GM21528 (cell line): ENCODE measurements at regions not wholly inside any gene's neighbourhood (a gene's known extent, or its start where the extent isn't known, plus 50 kb on each side); places are given as distances from the start of the nearest gene placed in this dataset.

Experiments
- ATAC-seq: cut with Tn5 transposase; IDR thresholded peaks from one replicate; pipeline ENCODE4 v1.9.1; 2021; ENCODE audit warnings: mild to moderate bottlenecking, moderate library complexity; ENCODE audit not compliant: unreplicated experiment, low FRiP score

DNA sequence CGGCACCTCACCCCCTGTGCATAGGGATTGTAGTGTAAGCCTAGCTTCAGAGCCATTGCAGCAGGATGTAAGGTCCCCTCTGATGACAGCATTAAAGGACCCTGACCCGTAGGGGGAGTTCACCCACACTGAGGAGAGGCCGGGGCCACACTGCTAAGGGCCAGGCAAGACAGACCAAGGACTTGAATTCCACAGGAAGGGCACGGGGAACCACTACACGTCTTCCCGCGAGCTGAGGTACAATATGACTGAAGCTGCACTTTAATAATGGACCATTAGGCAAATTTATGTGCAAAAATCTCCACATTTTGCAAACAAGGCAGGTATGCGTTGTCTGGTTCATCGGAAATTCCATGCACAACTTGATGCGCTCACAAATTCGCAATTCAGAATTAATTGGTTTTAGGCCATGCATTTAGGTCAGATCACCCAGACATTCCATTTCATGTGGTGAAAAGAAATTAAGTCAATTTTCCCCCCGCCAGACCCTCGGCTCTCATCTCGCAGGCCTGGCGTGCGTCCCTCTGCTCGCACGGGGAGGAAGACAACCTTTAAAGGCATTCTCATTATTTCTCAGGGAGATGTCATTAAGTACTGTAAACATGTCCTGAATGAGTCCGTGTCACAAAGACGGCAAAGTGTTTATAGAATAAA, 111.8 kb downstream of the FOXA2 start:
- ATAC-seq = no peak

DNA sequence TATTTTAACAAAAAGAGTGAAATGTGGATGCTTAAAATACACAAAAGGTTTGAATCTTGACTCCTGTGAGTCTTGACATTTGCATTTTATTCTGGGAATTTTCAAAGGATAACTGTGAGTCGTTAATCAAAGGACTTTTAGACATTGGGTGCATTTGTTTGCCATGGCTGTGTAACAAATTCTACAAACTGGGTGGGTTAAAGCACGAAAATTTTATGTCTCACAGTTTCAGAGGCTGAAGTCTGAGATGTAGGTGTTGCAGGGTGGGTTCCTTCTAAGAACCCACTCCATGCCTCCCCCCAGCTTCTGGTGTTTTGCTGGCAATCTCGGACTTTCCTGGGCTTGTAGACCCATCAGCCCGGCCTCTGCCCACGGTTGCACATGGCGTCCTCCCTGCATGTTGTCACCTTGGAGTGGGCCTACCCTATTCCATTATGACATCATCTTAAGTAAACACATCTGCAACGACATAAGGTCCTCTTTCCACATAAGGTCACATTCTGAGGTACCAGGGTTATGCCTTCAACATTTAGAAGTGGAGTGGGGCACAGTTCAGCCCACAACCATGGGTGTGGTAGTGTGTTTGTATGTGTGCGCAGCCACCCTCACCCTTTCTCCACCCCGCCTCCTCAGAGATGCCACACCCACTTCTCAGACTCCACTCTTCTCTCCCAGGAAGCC, 113.1 kb downstream of the FOXA2 start:
- no peak for ATAC-seq

DNA sequence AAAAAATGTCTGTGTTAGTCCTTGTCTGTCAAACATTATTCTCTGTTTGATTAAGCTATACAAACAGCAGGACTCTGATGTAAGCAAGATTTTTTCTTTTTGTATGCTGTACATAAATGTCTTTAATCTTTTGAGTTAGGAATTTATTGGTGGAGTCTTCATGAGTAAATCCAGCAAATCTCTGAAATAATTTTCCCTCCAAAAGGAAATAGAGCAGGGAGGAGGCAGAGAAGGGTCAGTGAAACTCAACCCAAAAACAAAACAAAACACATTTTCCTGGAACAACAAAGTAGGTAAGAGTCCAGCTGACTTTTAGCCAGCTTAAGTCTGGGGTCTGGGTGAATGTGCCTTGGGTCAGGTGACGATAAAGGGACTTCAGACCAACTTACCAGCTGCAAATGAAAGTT, 113.7 kb downstream of the FOXA2 start:
- no peak for ATAC-seq

DNA sequence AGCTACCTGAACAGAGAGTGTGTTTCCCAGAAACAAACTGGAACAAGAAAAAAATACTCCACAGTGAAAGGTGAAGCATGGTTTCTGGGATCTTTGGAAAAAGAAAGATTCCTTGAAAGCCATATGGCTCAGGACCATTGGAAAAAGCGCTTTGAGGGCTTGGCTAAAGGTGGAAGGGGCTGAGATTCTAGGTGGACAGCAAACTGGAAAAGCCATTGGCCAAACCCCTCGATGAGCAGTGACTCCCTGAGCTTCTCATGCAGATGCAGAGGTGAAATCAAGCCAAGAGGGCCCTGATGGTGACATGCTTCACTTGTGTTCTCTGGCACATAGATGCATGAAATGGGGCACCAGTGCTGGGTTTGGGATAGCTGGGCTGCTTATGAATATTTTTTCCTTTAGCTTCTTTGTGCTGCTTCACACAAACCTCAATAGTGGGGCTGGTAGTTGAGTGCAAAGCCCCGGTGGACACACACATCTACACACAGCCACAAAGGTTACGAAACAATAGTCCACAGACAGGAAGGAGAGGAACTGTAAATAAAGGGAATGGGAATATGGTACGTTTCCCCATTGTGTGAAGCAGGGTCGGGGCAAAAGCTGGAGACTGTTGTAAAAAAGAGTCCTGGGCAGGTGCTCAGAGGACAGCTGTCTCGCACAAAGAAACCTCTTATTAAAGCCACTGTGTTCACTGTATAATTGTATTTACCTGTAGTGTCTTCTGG, 117.8 kb downstream of the FOXA2 start:
- no peak for ATAC-seq

DNA sequence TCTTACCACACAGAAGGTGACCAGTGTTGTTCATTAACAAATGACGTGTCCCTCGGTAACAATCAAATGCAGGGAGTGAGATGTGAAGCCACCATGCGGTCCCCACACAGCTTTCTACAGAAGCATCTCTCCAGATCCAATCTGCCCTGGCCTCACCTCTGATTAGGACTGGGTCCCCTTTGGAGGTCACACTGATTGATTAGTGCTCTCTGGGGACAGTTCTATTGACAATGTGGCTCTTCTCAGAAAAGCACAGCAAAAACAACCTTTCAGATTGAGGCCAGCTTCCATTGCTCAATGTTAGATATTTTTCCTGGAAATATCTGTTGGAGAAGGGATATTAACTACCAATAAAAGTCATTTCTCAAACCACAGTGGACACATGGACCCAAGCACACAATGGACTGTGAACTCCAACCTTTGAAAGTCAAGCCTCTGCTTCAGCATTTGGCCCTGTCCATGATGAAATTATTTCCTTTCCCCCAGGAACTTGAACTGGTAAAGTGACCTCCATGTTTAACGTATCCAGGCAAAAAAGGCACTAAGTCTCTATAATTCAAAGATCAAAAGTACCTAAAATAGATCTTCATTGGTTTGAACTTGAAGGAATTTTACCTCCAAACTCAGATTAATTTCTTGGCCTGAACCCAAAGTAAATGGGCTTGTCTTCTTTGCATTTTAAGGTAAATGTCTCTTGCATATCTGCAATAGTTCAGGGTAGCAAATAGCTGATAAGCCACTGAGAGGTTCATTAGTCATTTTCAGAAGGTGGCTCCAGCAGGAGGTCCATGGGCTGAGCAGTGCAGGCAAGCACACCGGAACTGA, 118.5 kb downstream of the FOXA2 start:
- ATAC-seq = no peak

DNA sequence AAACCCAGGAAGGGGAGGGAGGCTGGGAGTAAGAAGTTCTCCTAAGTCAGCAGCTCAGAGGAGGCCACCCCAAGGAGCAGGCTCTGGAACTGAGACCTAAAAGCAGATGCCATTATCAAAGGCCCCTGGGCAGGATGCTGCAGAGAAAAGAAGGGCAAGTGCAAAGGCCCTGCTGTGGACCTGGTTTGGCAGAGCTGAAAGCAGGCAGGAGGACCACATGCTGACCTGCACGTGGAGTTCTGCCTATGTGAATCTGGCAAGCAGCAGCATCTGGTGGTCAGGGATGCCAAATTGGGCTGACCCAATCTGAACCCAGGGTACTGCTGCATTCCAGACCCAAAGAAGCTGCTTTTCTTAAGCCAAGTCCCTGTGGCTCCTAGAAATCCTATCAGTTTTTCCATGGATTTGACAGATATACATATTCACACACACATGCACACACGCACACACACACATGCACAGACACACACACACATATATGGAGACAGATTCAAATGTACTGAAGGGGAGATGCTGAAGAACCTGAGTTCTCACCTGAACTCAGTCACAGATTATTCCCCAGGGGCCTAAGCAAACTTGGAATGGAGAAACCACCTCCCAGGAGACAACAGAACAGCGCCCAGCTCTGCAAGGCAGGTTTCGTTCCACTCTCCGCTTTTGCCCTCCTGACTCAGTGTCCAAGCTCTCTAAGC, 119.9 kb downstream of the FOXA2 start:
- ATAC-seq = no peak

DNA sequence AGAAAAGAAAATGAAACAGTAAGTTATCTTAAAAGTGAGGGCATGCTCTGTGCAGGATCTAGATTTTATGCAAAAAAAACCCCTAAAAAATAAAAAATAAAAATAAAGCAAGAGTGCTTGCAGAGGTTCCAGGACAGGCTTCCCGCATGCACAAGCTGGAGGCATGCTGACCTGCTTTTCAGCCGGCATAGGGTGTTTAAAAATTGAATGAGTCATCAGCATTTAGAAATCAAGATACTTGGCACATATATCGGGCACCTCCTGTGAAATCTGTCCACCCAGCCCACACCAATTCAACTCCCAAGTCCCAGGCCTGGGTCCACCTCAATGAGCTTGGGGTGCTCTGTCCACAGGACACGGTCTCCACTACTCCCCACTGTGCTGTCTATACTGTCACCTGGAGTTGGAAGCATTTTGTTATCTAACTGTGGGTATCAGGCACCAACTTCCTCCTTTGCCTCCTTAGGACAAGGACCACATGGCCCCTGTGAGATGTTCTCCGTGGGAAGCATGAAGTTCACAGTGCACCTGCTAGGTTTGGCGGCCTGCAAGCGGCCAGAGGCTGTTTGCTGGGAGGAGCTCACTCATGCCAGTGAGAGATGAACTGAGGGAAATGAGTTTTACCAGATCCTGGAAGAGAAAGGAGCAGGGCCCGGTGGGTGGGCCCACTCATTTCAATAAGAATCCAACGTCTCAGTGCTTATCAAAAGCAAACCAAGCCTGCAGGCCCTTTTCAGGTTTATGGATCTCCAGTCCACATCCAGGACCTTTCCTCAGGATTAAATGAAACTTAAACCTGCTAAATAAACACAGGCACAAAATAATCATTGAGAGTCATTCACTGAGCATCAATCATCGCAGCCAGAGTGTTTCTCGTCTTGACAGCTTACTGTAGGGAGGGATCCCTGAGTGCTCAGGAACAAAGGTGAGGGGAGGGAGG, 121.1 kb downstream of the FOXA2 start:
- no peak for ATAC-seq

DNA sequence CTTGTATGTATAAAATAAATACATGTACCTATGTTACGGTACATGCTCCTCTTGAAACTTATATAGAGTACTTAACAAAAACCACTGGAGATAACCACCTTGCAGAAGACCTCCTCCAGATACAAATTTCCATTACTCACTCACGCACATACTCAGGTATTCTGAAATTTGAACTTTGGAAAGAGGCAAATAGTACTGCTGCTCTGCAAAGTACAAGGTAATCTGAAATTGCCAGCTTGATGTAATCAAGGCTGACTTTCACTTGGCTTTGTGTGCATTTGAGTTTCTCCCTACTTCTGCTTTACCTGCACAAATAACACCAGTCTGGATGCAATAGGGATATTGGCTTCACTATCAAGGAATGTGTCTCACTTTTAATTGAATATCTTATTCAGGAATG, 123.6 kb downstream of the FOXA2 start:
- no peak for ATAC-seq

DNA sequence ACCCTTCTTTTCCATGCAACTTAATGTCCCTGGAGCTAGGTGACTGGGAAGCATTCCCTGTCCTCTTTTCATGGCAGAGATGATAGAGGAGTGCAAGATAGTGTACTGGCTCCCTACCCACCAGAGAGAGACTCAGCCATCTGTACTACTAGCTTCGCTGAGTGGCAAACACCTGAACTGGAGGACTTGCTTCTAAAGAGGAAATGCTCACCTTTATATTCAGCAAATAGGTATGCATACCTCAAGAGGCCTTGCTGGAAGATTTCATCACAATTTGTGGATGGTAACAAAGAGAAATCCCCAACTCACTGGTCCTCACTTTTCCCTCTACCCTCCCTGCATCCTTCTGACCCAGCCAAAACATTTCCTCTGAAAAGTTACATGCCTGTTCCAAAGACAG, 124.1 kb downstream of the FOXA2 start:
- no peak for ATAC-seq

DNA sequence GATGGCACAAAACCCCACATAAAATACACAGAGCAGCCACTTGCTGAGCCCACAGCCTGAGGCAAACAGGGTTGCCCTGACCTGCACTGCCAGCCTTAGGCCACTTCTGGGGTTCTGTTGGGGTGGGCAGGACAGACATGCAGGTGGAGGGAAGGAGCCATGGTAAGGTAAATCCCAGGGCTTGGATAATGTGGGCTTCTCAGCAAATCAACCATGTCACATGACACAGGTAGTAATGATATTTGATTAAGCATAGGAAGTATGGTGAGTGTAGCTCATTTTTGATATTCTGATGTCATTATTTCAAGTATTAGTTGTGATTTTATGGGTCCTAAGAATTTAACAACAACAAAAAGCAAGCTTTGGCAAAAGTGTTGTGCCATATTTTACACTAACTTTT, 124.6 kb downstream of the FOXA2 start:
- no peak for ATAC-seq

DNA sequence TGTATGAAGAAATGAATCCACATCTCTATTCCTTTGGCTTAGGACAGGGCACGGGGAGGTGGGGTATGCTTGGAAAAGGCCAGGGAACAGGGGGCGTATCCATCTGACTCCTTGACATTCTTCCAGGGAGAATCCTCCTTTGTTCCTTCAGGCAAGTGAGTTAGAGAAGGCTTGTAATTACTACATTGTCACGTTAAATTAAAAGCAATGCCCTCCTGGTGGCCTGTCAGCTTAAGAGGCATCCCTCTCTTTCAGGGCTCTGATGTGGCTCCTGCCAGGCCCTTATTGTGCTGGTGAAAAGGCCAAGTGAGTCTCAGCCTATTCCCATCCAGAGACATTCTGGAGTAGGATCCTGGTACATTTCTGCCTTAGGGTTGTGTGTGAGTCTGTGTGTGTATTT, 128.3 kb downstream of the FOXA2 start:
- no peak for ATAC-seq

DNA sequence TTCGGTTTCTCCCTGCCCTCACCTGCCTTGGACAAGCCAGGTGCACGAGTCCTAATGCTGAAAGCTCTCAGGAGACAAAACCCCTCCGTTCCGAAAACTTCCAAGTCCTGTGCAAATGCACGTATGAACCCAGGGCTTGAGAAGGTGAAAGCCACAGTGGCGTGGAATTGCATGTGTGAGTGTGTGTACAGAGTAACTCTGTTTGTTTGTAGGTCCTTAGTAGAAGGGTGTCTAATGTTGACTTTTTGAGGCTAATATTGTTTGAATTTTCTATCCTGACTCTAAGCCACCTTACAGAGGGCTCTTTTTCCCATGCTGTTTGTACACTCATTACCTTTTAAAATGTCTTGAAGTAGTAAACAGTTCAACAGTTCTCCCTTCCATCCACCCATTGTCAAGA, 129.1 kb downstream of the FOXA2 start:
- no peak for ATAC-seq

DNA sequence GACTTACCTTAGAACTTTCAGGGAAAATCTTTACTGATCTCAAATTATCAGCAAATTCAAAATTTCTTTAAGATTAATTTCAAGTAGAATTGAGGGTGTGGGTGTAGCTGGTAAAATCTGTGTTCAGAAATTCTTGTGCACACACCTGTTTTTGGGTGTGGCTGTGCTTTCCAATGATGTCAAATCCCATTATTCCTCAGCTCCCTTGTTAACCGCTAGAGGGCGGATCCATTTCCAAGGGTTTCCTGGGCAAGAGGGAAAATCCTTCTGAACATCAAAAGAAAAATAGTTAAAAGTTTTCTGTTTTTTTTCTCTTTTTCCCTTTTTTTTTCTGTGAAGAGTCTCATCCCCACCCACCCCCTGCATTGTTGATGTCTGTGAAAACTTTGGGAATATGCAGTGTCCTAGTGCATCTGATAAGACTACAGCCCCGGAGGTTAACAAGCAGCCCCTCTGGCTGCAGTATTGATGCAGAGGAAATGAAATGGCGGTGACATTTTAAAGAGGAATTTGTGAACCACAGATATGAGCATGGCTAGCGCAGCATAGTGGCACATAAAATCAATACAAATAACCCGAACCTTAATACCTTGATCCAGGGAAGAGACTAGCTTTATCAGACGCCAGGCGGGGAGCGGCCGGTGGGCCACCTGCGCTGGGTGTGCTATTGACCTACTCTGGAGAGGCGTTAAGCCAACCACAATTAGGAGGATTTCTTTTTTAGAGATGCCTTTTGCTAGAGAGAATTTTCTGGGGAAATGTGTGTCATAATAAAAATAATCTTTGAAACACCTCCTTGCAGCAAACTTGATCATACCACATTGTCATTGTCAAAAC, 130.9 kb downstream of the FOXA2 start:
- no peak for ATAC-seq

DNA sequence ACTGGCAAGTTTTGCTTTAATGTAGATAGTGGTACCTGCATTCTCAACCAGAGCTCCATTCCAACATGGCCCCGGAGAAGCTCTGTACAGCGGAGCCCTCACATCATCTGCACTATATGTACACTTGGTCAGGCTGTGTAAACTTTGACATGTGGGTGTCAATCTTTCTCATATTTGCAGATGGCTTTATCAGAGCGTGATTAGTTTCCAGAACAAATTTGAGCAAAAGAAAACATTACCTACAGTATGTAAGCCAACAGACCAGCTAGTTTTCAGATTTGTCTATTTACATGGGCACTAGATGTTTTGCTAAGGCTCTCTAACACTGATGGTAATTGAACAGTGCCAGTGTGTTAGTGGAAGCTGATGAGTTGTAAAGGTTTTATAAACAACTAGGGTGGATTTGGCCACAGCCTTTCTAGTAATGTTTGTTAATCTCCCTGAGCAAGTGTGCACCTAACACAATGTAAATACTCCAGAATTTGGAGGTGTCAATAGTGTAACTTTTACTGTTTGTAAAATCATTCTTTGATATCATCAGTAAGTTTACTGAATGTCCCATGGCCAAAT, 131.8 kb downstream of the FOXA2 start:
- no peak for ATAC-seq

DNA sequence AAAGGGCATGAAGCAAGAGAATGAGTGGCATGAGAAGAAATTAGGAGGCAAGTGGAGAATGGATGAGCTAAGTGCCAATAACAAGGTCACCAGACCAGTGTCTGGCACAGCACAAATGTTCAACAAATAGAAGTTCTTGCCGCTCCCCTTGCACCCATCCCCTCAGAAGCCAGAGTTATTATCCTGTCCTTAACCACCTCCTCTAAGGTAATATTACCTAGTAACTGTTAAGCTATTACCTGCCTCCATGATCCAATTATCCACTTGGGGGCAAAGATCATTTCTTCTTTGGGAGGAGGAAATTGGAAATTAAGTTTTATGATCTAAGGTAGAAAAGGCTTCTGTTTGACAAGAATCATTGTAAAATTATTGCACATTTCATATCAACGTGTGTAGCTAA, 133.8 kb downstream of the FOXA2 start:
- no peak for ATAC-seq

DNA sequence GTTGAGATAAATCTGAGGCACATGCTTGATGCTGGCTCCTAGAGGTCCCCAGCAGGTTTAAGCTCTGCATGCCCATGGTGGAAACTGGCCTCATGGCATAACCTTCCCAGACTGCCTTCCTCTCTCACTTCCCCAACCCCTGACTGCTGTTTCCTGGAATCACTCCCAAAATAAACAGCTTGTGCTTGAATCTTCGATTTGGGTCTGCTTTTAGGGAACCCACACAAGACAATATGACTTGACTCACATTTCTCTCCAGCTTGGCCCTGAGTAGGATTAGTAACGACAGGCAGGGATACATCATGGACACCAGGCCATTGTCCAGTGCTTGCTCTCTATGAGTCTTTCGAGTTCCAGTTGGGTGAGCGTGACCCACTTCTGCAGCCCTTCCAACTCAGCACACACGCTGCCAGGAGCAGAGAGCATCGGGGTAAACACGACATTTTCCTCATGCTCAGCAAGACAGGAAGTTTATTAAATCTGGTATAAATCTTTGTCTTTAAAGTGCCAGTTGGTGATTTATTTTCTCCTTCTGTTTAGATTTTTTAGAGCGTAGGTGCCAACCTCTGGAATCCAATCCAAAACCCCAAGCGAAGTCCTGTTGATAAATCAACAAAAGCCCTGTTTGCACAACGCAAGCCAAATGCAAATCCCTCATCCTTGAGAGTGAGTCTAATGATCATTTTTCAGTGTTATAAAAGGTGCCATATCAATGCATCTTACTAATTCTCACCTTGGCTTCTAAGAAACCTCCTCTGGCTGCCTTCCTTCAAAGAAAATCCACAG, 135.0 kb downstream of the FOXA2 start:
- no peak for ATAC-seq

DNA sequence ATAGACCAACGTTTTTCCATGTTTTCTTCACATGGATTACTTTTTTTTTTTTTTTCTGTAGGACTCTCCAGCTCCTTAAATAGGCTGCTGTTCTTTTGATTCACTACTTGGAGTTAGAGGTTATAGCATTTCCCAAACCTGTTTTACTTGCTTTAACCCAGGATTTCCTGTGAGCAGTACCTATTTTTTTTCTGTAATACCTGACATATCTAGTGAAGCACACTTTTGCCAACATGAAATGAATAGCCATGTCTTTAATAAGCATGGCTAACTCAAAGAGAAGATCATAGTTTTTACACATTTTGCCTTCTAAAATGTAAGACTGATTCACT, 137.0 kb downstream of the FOXA2 start:
- no peak for ATAC-seq
